ENCODE measurements at regions not wholly inside any gene's neighbourhood (a gene's known extent, or its start where the extent isn't known, plus 50 kb on each side); places are given as distances from the start of the nearest gene placed in this dataset.
"Not testable (repeated sequence)": the region's sequence is repeated elsewhere in the genome, so short reads cannot be mapped to it uniquely, and the experiment has no call there.

DNA sequence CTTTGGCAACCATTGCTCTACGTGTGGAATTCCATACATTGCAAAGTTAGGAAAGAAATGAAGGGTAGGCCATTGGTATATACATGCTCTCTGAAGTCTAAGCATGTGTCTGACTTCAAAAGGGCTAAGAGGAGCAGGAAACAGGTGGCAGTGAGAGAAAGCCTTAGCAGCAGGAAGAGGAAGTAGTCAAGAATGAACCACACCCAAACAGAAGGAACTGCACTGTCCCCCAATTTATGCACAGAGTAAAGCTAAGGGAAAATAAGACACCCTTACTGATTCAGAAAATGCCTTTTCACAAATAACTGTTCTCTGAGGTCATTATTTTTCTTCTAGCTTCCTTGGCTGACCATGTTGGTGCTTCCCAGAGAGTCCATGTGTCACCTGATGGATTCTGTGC, 575.4 kb downstream of the NTRK3 start:
- peak in 1 of 2 donors; percentile 78 for ATAC-seq
- H3K27ac Mint-ChIP-seq: peak overlapping the region in 4 of 10 donors; percentile 27 to 84 (median 52)
- H3K27me3 Mint-ChIP-seq: no peaks in the 10 kb centered on the region
- H3K4me1 Mint-ChIP-seq: peaks cover 0 to 30% (median 24%) of the 10 kb centered on the region in 4 donors
- DNase-seq: peak in 2 of 10 donors; percentile 29 to 31
- POLR2A ChIA-PET: no interaction called here
- H3K9me3 Mint-ChIP-seq: peaks cover 9 to 48% (median 27%) of the 10 kb centered on the region in 9 donors
- H3K4me3 Mint-ChIP-seq: peak overlapping the region in 5 of 10 donors; percentile 5 to 56 (median 39)
- peaks cover 0 to 12% (median 6%) of the 10 kb centered on the region in 3 donors for H3K36me3 Mint-ChIP-seq

DNA sequence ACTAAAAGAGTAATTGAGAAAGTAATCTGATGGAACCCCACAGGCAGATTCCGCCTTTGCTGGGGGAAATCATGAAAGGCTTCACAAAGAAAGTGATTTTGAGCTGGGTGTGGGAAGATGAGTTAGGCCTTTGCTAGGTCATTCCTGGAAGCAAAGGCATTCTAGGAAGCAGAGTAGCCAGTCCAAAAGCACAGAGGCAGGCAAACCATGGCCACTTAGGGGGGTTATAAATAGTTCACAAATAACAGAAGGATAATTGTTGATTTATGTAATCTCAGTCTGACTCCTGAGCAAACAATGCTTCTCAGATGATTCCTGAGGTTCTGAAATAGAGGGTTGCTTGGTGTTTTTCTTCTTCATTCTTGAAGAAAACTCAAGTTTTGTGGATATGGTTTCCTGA, 576.3 kb downstream of the NTRK3 start:
- DNase-seq (no peak), ATAC-seq (no peak)
- H3K9me3 Mint-ChIP-seq: peaks cover 9 to 48% (median 30%) of the 10 kb centered on the region in 9 donors
- peak overlapping the region in 2 of 10 donors; percentile 44 to 46 for H3K27ac Mint-ChIP-seq
- peaks cover 0 to 4% (median 0%) of the 10 kb centered on the region in 5 donors for H3K27me3 Mint-ChIP-seq
- peaks cover 0 to 12% (median 6%) of the 10 kb centered on the region in 3 donors for H3K36me3 Mint-ChIP-seq
- H3K4me3 Mint-ChIP-seq: peak overlapping the region in 1 of 10 donors; percentile 51
- POLR2A ChIA-PET: no interaction called here
- H3K4me1 Mint-ChIP-seq: peaks cover 0 to 30% (median 24%) of the 10 kb centered on the region in 4 donors

GRCh38 chr15:87675271-87675670, 581.3 kb downstream of the NTRK3 start:
- DNase-seq (no peak), ATAC-seq (no peak)
- no peak overlapping the region for H3K4me3 Mint-ChIP-seq
- peaks cover 7 to 30% (median 22%) of the 10 kb centered on the region in 9 donors for H3K9me3 Mint-ChIP-seq
- H3K27me3 Mint-ChIP-seq: peaks cover 0 to 21% (median 3%) of the 10 kb centered on the region in 5 donors
- H3K4me1 Mint-ChIP-seq: peaks cover 0 to 2% (median 2%) of the 10 kb centered on the region in 4 donors
- H3K36me3 Mint-ChIP-seq: peaks cover 0 to 9% (median 6%) of the 10 kb centered on the region in 3 donors
- H3K27ac Mint-ChIP-seq: no peak overlapping the region
- POLR2A ChIA-PET: no interaction called here

DNA sequence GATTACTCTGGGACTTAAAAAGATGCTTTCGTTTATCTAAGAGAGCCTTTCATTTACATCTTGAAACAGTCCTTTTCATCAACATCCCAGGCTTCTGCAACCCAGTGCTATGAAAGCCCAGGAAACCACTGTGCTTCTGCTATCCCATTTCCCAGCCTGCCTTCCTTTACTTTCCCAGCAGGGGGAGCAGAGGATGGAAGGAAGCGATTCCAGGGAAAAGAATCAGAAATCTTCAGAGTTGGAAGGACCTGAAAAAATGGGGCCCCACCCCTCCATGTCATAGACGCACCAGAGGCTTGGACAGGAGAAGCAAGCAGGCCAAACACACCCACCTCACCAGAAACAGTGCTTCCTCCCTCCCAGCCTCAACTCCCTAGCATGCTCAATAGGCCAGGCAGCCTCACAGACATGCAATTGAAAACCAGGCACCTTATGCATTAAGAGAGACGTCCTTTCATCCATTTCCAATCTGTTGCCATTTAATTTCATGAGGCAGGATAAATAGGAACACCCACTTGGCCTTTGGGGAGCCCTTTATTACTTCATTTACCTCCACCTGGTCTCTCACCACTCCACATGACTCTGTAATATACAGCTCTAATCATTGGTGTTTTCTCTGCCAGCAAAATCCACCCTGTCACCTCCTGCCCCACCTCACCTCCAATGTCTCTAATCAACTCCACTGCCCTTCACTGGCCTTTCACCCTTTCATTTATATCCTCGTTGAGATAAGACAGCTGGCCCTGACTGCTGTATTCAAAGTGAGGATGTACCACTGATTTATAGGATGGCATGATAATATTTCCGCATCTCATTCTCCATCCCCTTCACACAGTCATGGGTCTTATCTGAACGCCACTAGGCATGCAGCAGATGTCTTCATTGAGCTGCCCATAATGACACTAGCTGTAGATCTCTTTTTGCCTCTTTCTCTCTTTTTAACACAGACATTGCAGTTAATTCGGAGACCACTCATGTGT, 583.9 kb downstream of the NTRK3 start:
- H3K4me1 Mint-ChIP-seq: peaks cover 0 to 2% (median 0%) of the 10 kb centered on the region in 4 donors
- DNase-seq: no peak
- H3K9me3 Mint-ChIP-seq: peaks cover 4 to 38% (median 22%) of the 10 kb centered on the region in 9 donors
- POLR2A ChIA-PET: no interaction called here
- peaks cover 0 to 12% (median 6%) of the 10 kb centered on the region in 3 donors for H3K36me3 Mint-ChIP-seq
- peak overlapping the region in 1 of 10 donors; percentile 15 for H3K27ac Mint-ChIP-seq
- H3K4me3 Mint-ChIP-seq: no peak overlapping the region
- H3K27me3 Mint-ChIP-seq: peaks cover 0 to 28% (median 3%) of the 10 kb centered on the region in 5 donors
- no peak for ATAC-seq

- DNase-seq: no peak
- Mint-ChIP-seq H3K27ac (no peak overlapping the region), H3K4me3 (no peak overlapping the region), H3K36me3 (peaks cover 0 to 8% (median 0%) of the 10 kb centered on the region in 3 donors), H3K9me3 (peaks cover 0 to 27% (median 14%) of the 10 kb centered on the region in 9 donors), H3K4me1 (peaks cover 0 to 2% (median 0%) of the 10 kb centered on the region in 4 donors), H3K27me3 (peaks cover 0 to 28% (median 3%) of the 10 kb centered on the region in 5 donors)
- ATAC-seq: no peak
- POLR2A ChIA-PET: no interaction called here
Measured at GRCh38 chr15:87671289-87671688, 585.2 kb downstream of the NTRK3 start.

- H3K4me1 Mint-ChIP-seq: peaks cover 0 to 2% (median 0%) of the 10 kb centered on the region in 4 donors
Measured at GRCh38 chr15:87669846-87670245, 586.7 kb downstream of the NTRK3 start.

GRCh38 chr15:87668768-87669564, 587.6 kb downstream of the NTRK3 start:
- POLR2A ChIA-PET, H3K4me3 Mint-ChIP-seq, H3K36me3 Mint-ChIP-seq, DNase-seq, ATAC-seq, H3K4me1 Mint-ChIP-seq, H3K27ac Mint-ChIP-seq: not testable (repeated sequence)
- Mint-ChIP-seq H3K27me3 (peaks cover 0 to 28% (median 3%) of the 10 kb centered on the region in 5 donors), H3K9me3 (peaks cover 4 to 36% (median 17%) of the 10 kb centered on the region in 9 donors)

More at GRCh38 chr15:87669846-87670245, 586.7 kb downstream of the NTRK3 start:
- Mint-ChIP-seq H3K36me3 (peaks cover 0 to 8% (median 0%) of the 10 kb centered on the region in 3 donors), H3K4me3 (no peak overlapping the region), H3K9me3 (peaks cover 0 to 34% (median 17%) of the 10 kb centered on the region in 9 donors), H3K27me3 (peaks cover 0 to 28% (median 3%) of the 10 kb centered on the region in 5 donors), H3K27ac (no peak overlapping the region)
- no peak for DNase-seq
- POLR2A ChIA-PET: no interaction called here
- no peak for ATAC-seq

GRCh38 chr15:87667643-87668042, 588.9 kb downstream of the NTRK3 start:
- H3K27me3 Mint-ChIP-seq: peaks cover 0 to 21% (median 0%) of the 10 kb centered on the region in 5 donors
- H3K9me3 Mint-ChIP-seq: peaks cover 8 to 45% (median 15%) of the 10 kb centered on the region in 9 donors
- ATAC-seq (no peak), DNase-seq (no peak)
- no peak overlapping the region for H3K27ac Mint-ChIP-seq
- POLR2A ChIA-PET: no interaction called here
- no peak overlapping the region for H3K4me3 Mint-ChIP-seq
- H3K36me3 Mint-ChIP-seq: peaks cover 0 to 13% (median 5%) of the 10 kb centered on the region in 3 donors
- peaks cover 0 to 2% (median 0%) of the 10 kb centered on the region in 4 donors for H3K4me1 Mint-ChIP-seq

DNA sequence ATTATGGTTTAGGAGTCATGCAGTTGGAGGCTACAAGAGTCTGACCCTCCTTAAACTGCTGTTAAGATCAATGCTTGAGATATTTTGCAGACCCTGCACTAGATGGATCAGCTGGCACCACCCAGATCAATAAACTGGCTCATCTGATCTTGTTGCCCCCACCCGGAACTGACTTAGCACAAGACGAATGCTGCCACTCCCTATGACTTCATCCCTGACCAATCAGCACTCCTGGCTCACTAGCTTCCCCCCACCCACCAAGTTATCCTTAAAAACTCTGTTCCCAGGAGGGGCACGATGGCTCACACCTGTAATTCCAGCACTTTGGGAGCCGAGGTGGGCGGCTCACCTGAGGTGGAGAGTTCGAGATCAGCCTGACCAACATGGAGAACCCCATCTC, 594.0 kb downstream of the NTRK3 start:
- Mint-ChIP-seq H3K9me3 (peaks cover 0 to 31% (median 8%) of the 10 kb centered on the region in 9 donors), H3K36me3 (peaks cover 0 to 8% (median 5%) of the 10 kb centered on the region in 3 donors), H3K27me3 (no peaks in the 10 kb centered on the region), H3K4me3 (no peak overlapping the region), H3K27ac (peak overlapping the region in 1 of 10 donors; percentile 11), H3K4me1 (peaks cover 0 to 8% (median 4%) of the 10 kb centered on the region in 4 donors)
- DNase-seq (no peak), ATAC-seq (no peak)
- POLR2A ChIA-PET: no interaction called here

- Mint-ChIP-seq H3K4me3 (no peak overlapping the region), H3K27ac (no peak overlapping the region), H3K27me3 (no peaks in the 10 kb centered on the region), H3K36me3 (peaks cover 0 to 8% (median 5%) of the 10 kb centered on the region in 3 donors), H3K9me3 (peaks cover 0 to 27% (median 8%) of the 10 kb centered on the region in 9 donors), H3K4me1 (peaks cover 0 to 8% (median 4%) of the 10 kb centered on the region in 4 donors)
- POLR2A ChIA-PET: no interaction called here
- no peak for DNase-seq
- no peak for ATAC-seq
Measured at GRCh38 chr15:87661454-87662355, 594.8 kb downstream of the NTRK3 start.

DNA sequence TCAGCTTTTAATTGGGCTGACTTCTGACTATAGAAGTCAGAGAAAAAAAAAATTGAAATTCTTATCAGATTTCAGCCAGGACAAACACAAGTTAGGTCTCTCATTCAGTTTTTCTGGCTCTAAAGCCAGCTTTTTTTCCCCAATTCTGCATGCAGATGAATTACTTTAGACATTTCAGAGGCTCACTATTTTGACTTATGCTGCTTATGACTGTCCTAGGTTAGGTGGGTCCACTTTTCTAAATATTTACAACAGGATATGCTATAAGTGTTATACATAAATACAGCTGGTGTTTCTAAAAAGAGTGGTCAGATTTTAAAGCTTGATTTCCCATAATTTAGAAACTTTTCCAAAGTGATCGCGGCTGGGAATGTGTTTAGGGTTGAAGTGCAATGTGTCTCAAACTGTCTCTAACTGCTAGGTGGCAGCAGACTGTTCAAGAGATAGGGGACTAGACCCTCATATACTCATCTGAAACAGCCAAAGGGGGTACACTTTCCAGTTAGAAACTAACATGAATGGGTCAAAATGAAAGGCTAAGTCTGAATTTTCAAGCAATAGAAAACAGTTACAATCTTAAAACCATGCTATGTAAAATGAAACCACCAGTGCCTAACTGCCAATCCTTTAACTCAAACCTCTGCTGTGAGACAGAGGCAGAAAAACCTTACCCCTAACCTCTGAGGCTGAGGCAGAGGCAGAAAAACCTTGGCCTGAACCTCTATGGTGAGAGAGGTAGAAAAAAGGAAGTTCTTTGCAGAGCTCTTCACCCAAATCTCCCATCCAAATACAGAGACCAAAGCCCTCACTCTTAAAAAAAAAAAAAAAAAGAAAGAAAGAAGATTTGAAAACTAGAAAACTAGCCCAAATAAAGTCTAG, 596.0 kb downstream of the NTRK3 start:
- Mint-ChIP-seq H3K9me3 (peaks cover 0 to 20% (median 5%) of the 10 kb centered on the region in 9 donors), H3K27me3 (no peaks in the 10 kb centered on the region), H3K4me3 (no peak overlapping the region), H3K4me1 (peaks cover 0 to 8% (median 4%) of the 10 kb centered on the region in 4 donors), H3K27ac (no peak overlapping the region), H3K36me3 (peaks cover 0 to 8% (median 5%) of the 10 kb centered on the region in 3 donors)
- DNase-seq: no peak
- ATAC-seq: no peak
- POLR2A ChIA-PET: no interaction called here

All from naive thymus-derived CD8-positive, alpha-beta T cell (primary cell).